GM12872 (cell line): ENCODE measurements at regions not wholly inside any gene's neighbourhood (a gene's known extent, or its start where the extent isn't known, plus 50 kb on each side); places are given as distances from the start of the nearest gene placed in this dataset.

Source experiments
- TF ChIP-seq, protein P1 (sequence below): IDR thresholded peaks from 3 replicates; pipeline ENCODE4 v1.5.1; 2011; ENCODE audit warnings: low read depth, mild to moderate bottlenecking, low read length, moderate library complexity; ENCODE audit not compliant: insufficient read depth

DNA sequence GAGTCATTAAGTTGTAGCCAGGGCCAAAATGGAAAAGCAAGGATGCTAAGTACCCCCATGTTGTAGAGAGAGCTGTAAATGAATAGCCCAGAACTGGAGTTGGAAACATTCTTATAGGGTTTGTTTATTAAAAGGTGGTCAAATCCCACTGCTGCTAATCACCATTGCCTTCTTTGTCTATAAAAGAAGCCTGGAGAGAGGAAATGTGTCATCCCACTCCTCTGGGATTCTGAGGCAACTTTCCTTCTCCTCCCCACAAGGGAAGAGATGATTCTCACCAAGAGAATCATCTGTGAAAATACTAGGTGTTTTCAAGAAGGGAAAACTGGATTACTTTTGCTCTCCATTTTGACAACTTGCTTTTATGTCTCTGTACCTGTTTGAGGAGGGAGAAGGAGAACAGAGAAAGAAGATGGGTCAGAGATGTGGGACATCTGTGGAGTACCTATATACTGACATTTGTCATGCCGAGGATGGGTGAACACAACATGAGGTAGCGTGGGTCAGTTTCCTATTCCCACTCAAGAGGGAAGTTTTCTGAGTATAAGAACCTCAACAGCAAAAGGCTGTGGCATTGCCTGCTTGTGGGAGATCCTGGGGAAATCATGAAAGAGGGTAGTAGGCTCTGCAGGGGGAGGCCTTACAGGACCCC is 262.2 kb downstream of the KIF20B start:
- TF ChIP-seq, protein P1, sequence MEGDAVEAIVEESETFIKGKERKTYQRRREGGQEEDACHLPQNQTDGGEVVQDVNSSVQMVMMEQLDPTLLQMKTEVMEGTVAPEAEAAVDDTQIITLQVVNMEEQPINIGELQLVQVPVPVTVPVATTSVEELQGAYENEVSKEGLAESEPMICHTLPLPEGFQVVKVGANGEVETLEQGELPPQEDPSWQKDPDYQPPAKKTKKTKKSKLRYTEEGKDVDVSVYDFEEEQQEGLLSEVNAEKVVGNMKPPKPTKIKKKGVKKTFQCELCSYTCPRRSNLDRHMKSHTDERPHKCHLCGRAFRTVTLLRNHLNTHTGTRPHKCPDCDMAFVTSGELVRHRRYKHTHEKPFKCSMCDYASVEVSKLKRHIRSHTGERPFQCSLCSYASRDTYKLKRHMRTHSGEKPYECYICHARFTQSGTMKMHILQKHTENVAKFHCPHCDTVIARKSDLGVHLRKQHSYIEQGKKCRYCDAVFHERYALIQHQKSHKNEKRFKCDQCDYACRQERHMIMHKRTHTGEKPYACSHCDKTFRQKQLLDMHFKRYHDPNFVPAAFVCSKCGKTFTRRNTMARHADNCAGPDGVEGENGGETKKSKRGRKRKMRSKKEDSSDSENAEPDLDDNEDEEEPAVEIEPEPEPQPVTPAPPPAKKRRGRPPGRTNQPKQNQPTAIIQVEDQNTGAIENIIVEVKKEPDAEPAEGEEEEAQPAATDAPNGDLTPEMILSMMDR = no peak

GRCh38 chr10:89966211-89966610 is 264.8 kb downstream of the KIF20B start:
- TF ChIP-seq, protein P1 = no peak

DNA sequence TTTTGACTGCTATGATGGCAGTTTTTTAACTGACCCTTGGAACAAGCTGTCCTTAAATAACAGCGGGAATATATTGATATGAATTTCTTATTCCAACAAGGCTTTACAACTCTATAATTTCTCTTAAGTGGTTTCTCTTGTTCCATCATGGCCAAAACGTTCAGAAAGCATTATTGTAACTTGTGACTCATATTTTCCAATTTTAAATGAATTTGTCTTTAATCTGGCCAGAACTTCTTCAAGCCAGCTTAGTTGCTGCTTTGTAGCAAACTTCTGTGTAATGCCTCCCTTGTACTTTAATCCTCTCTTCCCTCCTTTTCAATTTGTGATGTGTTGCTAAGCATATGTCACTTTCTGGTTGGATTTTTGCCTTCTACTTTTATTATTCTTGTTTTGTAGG is 271.9 kb downstream of the KIF20B start:
- TF ChIP-seq, protein P1 = no peak

DNA sequence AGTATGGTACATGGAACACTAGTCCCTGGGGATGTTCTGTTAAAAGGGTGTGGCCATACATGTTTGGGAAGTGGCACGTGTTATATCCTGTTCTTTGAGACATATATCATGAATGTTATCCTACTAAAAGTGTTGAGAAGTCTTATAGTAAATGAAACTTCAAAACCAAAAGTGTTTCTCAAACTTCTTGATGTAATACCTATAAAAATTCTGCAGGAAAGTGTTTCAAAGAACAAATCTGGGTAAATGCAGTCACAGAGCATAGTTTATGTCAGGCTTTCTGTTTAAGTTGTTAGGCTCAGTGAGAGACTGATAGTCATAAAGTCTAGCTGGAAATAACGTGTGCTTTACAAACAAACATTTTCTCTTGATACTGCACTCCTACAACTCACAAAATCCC is 273.7 kb downstream of the KIF20B start:
- TF ChIP-seq, protein P1 = no peak

- TF ChIP-seq, protein P1 = no peak
These were observed 274.4 kb downstream of the KIF20B start for GRCh38 chr10:89975771-89976170.

DNA sequence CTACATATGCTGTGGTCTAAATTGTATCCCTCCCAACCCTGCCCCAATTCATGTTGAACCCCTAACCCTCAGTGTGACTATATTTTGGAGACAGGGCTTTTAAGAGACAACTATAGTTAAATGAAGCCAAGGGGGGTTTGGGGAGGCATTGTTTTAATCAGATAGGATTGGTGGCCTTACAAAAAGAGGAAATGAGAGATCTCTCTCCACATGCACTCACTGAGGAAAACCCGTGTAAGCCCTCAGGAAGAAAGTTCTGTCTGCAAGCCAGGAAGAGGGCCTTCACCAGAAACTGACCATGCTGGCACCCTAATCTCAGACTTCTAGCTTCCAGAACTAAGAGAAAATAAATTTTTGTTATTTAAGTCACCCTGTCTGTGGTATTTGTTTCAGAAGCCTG is 276.7 kb downstream of the KIF20B start:
- TF ChIP-seq, protein P1 = no peak

- TF ChIP-seq, protein P1 = no peak
These were observed 278.3 kb downstream of the KIF20B start for GRCh38 chr10:89979726-89980125.
